H1 (cell line): ENCODE measurements at regions not wholly inside any gene's neighbourhood (a gene's known extent, or its start where the extent isn't known, plus 50 kb on each side); places are given as distances from the start of the nearest gene placed in this dataset.

Experiments
- CTCF ChIA-PET: fragments of 300-600 bp; sonication (Branson Sonifier 250); formaldehyde crosslinking; loops from one replicate; lab custom pipeline; 2021; ENCODE audit not compliant: partially characterized antibody; lab: Charles Lee
- POLR2A ChIA-PET: fragments of 300-600 bp; sonication (Branson Sonifier 250); formaldehyde crosslinking; loops from one replicate; lab custom pipeline; 2021; ENCODE audit warnings: inconsistent platforms; ENCODE audit not compliant: partially characterized antibody; lab: Charles Lee
- DNase-seq, 2 experiments: peaks; one replicate each; pipeline versions ENCODE4 v3.0.0 to v3.0.0-alpha.2; 2010 to 2022; ENCODE audit warnings: low spot score in 2 of 2, low read depth in 1 of 2, mixed read lengths in 1 of 2
- FAIRE-seq: peaks from 2 replicates; lab custom pipeline; 2011; peaks lifted over from hg19 to GRCh38; lab: Jason Lieb, UNC
- H2AFZ ChIP-seq: 2 replicates; pipeline ENCODE4 v1.8.1; 2012; ENCODE audit warnings: low read length, inconsistent platforms
- H2AK5ac ChIP-seq: 2 replicates; pipeline ENCODE4 v1.6.1; 2013; ENCODE audit warnings: low read depth, low read length
- H2BK120ac ChIP-seq: replicated peaks from 2 replicates; pipeline ENCODE3; 2013; ENCODE audit warnings: low read depth, low read length, inconsistent platforms
- H2BK12ac ChIP-seq: 2 replicates; pipeline ENCODE4 v1.6.1; 2013; ENCODE audit warnings: low read depth, low read length
- H2BK15ac ChIP-seq: 2 replicates; pipeline ENCODE4 v1.6.1; 2013; ENCODE audit warnings: low read length
- H2BK20ac ChIP-seq: 2 replicates; pipeline ENCODE4 v1.6.1; 2013; ENCODE audit warnings: low read length
- H2BK5ac ChIP-seq: 2 replicates; pipeline ENCODE4 v1.6.1; 2013; ENCODE audit warnings: low read depth, low read length
- H3K14ac ChIP-seq: 2 replicates; pipeline ENCODE4 v1.6.1; 2013; ENCODE audit warnings: inconsistent platforms; ENCODE audit not compliant: insufficient read length
- H3K18ac ChIP-seq: 2 replicates; pipeline ENCODE4 v1.6.1; 2013; ENCODE audit warnings: low read length; ENCODE audit errors: extremely low read depth
- H3K23ac ChIP-seq: 2 replicates; pipeline ENCODE4 v1.6.1; 2013; ENCODE audit warnings: inconsistent platforms; ENCODE audit not compliant: insufficient read length
- H3K23me2 ChIP-seq: 2 replicates; pipeline ENCODE4 v1.6.1; 2013; ENCODE audit warnings: low read depth, low read length
- H3K27ac ChIP-seq: 2 replicates; pipeline ENCODE4 v1.6.1; 2011; ENCODE audit warnings: low read depth, low read length, inconsistent platforms
- H3K27me3 ChIP-seq, 4 experiments: replicated peaks in 1 of 4; 1 replicate in 1 of 4; 2 replicates in 3 of 4; pipeline versions ENCODE4 v1.6.1 to v1.8.1; 2011 to 2013; ENCODE audit warnings: low read length in 3 of 4, mild to moderate bottlenecking in 3 of 4, inconsistent platforms in 2 of 4, mixed read lengths in 2 of 4, moderate library complexity in 1 of 4; ENCODE audit not compliant: control insufficient read depth in 3 of 4, insufficient read depth in 3 of 4; ENCODE audit errors: extremely low read depth in 1 of 4
- H3K36me3 ChIP-seq, 4 experiments: 2 replicates each; pipeline versions ENCODE4 v1.6.1 to v1.8.1; 2011 to 2013; ENCODE audit warnings: mild to moderate bottlenecking in 4 of 4, low read length in 3 of 4, moderate library complexity in 2 of 4, control low read depth in 1 of 4, inconsistent platforms in 1 of 4; ENCODE audit not compliant: insufficient read depth in 4 of 4, control insufficient read depth in 2 of 4
- H3K4ac ChIP-seq: replicated peaks from 2 replicates; pipeline ENCODE3; 2013; ENCODE audit warnings: low read length, low read depth, mixed read lengths, inconsistent platforms; ENCODE audit not compliant: insufficient read length
- H3K4me1 ChIP-seq, 4 experiments: replicated peaks in 1 of 4; 1 replicate in 1 of 4; 2 replicates in 3 of 4; pipeline versions ENCODE4 v1.6.1 to v1.8.1; 2011 to 2013; ENCODE audit warnings: low read length in 3 of 4, inconsistent platforms in 2 of 4, mixed read lengths in 1 of 4; ENCODE audit not compliant: insufficient read depth in 4 of 4, control insufficient read depth in 3 of 4
- H3K4me2 ChIP-seq, 2 experiments: 2 replicates each; pipeline versions ENCODE4 v1.6.1 to v1.8.1; 2011 to 2013; ENCODE audit warnings: low read depth in 2 of 2, low read length in 2 of 2, control low read depth in 1 of 2, inconsistent platforms in 1 of 2, mild to moderate bottlenecking in 1 of 2; ENCODE audit not compliant: insufficient read depth in 1 of 2
- H3K4me3 ChIP-seq, 4 experiments: fragments of 200-600, 300-600 bp in 1 of 4; sonication (generic), shearing (Covaris generic), sonication (Bioruptor Twin) in 1 of 4; 2 replicates each; pipeline versions ENCODE4 v1.5.1 to v1.8.1; 2011 to 2016; ENCODE audit warnings: low read length in 4 of 4, low read depth in 3 of 4, control low read depth in 2 of 4, inconsistent platforms in 2 of 4, mild to moderate bottlenecking in 2 of 4, mixed read lengths in 1 of 4, moderate library complexity in 1 of 4; ENCODE audit not compliant: insufficient read depth in 2 of 4; ENCODE audit errors: extremely low read depth in 1 of 4
- H3K56ac ChIP-seq: replicated peaks from 2 replicates; pipeline ENCODE3; 2013; ENCODE audit warnings: low read depth, mild to moderate bottlenecking, mixed read lengths, low read length, inconsistent platforms; ENCODE audit not compliant: insufficient read length
- H3K79me1 ChIP-seq: 2 replicates; pipeline ENCODE4 v1.6.1; 2013; ENCODE audit warnings: low read depth, low read length, control low read depth
- H3K79me2 ChIP-seq, 2 experiments: 2 replicates each; pipeline versions ENCODE4 v1.6.1 to v1.8.1; 2012 to 2013; ENCODE audit warnings: low read length in 2 of 2, mild to moderate bottlenecking in 2 of 2, inconsistent platforms in 1 of 2; ENCODE audit not compliant: insufficient read depth in 2 of 2, control insufficient read depth in 1 of 2
- H3K9ac ChIP-seq, 4 experiments: replicated peaks in 1 of 4; 1 replicate in 1 of 4; 2 replicates in 3 of 4; pipeline versions ENCODE4 v1.6.1 to v1.8.1; 2011 to 2013; ENCODE audit warnings: low read depth in 3 of 4, low read length in 3 of 4, control low read depth in 2 of 4, mild to moderate bottlenecking in 2 of 4, moderate library complexity in 2 of 4, inconsistent platforms in 1 of 4; ENCODE audit errors: extremely low read depth in 1 of 4
- H3K9me3 ChIP-seq, 2 experiments: 2 replicates each; pipeline versions ENCODE4 v1.6.1 to v1.8.1; 2012 to 2013; ENCODE audit warnings: mild to moderate bottlenecking in 2 of 2, moderate library complexity in 2 of 2, control low read depth in 1 of 2, inconsistent platforms in 1 of 2, low read depth in 1 of 2, low read length in 1 of 2, mixed read lengths in 1 of 2; ENCODE audit not compliant: insufficient read depth in 2 of 2
- H4K20me1 ChIP-seq, 2 experiments: replicated peaks in 1 of 2; 2 replicates each; pipeline versions ENCODE3 to v1.8.1; 2011 to 2013; ENCODE audit warnings: inconsistent platforms in 2 of 2, low read length in 2 of 2, mild to moderate bottlenecking in 1 of 2; ENCODE audit not compliant: insufficient read depth in 2 of 2, control insufficient read depth in 1 of 2
- H4K5ac ChIP-seq: 2 replicates; pipeline ENCODE4 v1.6.1; 2013; ENCODE audit warnings: low read length, low read depth, mixed read lengths, inconsistent platforms; ENCODE audit not compliant: insufficient read length
- H4K8ac ChIP-seq: 2 replicates; pipeline ENCODE4 v1.8.0; 2013; ENCODE audit warnings: mild to moderate bottlenecking, moderate library complexity, low read length, inconsistent platforms; ENCODE audit not compliant: insufficient read depth; ENCODE audit errors: extremely low read depth
- H4K91ac ChIP-seq: replicated peaks from 2 replicates; pipeline ENCODE3; 2013; ENCODE audit warnings: low read length, mixed read lengths, inconsistent platforms; ENCODE audit not compliant: insufficient read length
- FOSL1 ChIP-seq: IDR thresholded peaks from 2 replicates; pipeline ENCODE4 v1.6.1; 2011; ENCODE audit warnings: mild to moderate bottlenecking, low read depth, low read length, moderate library complexity; ENCODE audit not compliant: insufficient read depth
- KDM4A ChIP-seq: IDR thresholded peaks from one replicate; pipeline ENCODE4 v1.7.1; 2012; ENCODE audit warnings: low read depth, mild to moderate bottlenecking, moderate library complexity, low read length, inconsistent platforms; ENCODE audit not compliant: severe bottlenecking
- POLR2AphosphoS5 ChIP-seq: IDR thresholded peaks from 2 replicates; pipeline ENCODE4 v1.6.1; 2011; ENCODE audit warnings: low read depth, low read length
- RBBP5 ChIP-seq: IDR thresholded peaks from 2 replicates; pipeline ENCODE4 v1.7.1; 2012; ENCODE audit warnings: low read depth, mild to moderate bottlenecking, inconsistent platforms, low read length, moderate library complexity, borderline replicate concordance
- RFX5 ChIP-seq: IDR thresholded peaks from 2 replicates; pipeline ENCODE4 v1.6.1; 2011; ENCODE audit warnings: low read depth, low read length, improper control_type of control experiment, borderline replicate concordance
- TAF1 ChIP-seq: IDR thresholded peaks from 2 replicates; pipeline ENCODE4 v1.6.1; 2011; ENCODE audit warnings: mild to moderate bottlenecking, low read depth, low read length
- WGBS, 2 experiments: shearing (Covaris generic) in 1 of 2; methylation state at CpG; one replicate each; pipeline versions ENCODE4 v1.1.6 to v1.1.7; 2013 to 2015; ENCODE audit warnings: low lambda C conversion rate in 2 of 2, mixed read lengths in 2 of 2, inconsistent platforms in 1 of 2, low coverage in 1 of 2, missing lambda C conversion rate in 1 of 2; ENCODE audit not compliant: insufficient replicate concordance in 2 of 2, insufficient coverage in 1 of 2, insufficient read length in 1 of 2; ENCODE audit errors: extremely low coverage in 1 of 2, missing lambda C conversion rate in 1 of 2; 5-methylcytosine and 5-hydroxymethylcytosine counted together

DNA sequence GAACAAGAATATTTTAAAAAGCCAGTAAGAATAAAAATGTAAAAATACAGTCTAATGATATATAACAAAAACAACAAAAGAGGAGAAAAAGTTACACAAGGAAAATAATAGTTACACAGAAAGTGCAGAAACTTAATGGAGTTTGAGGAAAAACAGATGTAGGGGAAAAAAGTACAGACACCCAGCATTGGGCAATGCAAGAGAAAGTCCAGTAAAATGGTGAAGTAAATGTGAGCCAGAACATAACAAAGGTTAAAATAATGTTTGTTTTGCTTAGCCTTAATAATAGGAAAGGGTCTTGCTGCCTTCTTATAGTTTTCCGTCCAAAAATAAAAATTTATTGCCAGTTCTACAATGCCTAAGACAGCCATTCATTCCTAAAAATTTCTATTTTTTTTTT is 364.2 kb downstream of the NNT start:
- Histone ChIP-seq H3K14ac (no peak overlapping the region), H4K8ac (no peak overlapping the region), H3K4me1 (no peaks in the 10 kb centered on the region), H2BK120ac (no peak overlapping the region), H3K27me3 (no peaks in the 10 kb centered on the region), H3K4ac (no peak overlapping the region), H3K9me3 (no peaks in the 10 kb centered on the region), H3K27ac (no peak overlapping the region), H3K79me2 (no peaks in the 10 kb centered on the region), H2BK15ac (no peak overlapping the region), H3K4me2 (no peak overlapping the region), H2BK5ac (no peak overlapping the region), H3K9ac (no peak overlapping the region), H3K36me3 (no peaks in the 10 kb centered on the region), H2AK5ac (no peak overlapping the region), H3K4me3 (no peak overlapping the region), H3K56ac (no peak overlapping the region), H3K18ac (no peak overlapping the region), H4K91ac (no peak overlapping the region), H2AFZ (no peak overlapping the region), H2BK20ac (no peak overlapping the region), H3K23ac (no peak overlapping the region), H4K20me1 (no peaks in the 10 kb centered on the region), H4K5ac (no peak overlapping the region), H3K23me2 (no peaks in the 10 kb centered on the region), H2BK12ac (no peak overlapping the region), H3K79me1 (no peaks in the 10 kb centered on the region)
- 93% methylated on average over 1 of the region's 1 CpG; no CpG with 5 or more reads in 1 of the 2 experiments for WGBS, 2 experiments
- CTCF ChIA-PET: interaction anchor here (0.6 kb wide), 1 partner anchor 340 kb away, joined by 3 read pairs; no protein-coding TSS in a partner anchor
- DNase-seq: no peak
- no peak for FAIRE-seq
- POLR2A ChIA-PET: no interaction called here
- TF ChIP-seq POLR2AphosphoS5: no peak
- no peak for TF ChIP-seq RFX5
- no peak for TF ChIP-seq FOSL1
- TF ChIP-seq KDM4A: no peak
- no peak for TF ChIP-seq RBBP5
- TF ChIP-seq TAF1: no peak
